ENCODE measurements at regions not wholly inside any gene's neighbourhood (a gene's known extent, or its start where the extent isn't known, plus 50 kb on each side); places are given as distances from the start of the nearest gene placed in this dataset.
A peak's percentile ranks its signal among the peaks of the same experiment; 100 is the strongest.
"Not testable (repeated sequence)": the region's sequence is repeated elsewhere in the genome, so short reads cannot be mapped to it uniquely, and the experiment has no call there.

DNA sequence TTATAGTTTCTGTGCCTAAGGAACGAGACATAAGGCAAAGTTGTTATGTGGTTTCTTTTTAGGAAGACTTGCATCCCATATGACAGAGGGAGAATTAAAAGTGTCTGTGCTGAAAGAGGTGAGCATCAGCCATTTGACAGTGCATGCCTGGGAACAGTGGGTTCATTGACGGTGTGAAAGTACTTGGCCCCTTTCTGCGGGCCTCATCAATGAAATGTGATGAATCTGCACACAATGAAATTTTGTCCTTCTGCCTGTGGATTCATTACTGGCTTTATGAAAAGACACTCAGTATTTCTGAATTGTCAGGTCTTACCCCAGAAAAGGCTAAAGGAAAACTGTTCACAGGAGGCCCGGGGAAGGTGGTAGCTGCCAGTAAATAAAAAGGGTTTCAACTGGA, 295.8 kb downstream of the FOXO1 start:
- Histone ChIP-seq H3K4me1 (no peaks in the 10 kb centered on the region), H3K9ac (no peak overlapping the region), H3K4me3 (no peak overlapping the region), H3F3A (ENCODE audit: low read depth) (no peaks in the 10 kb centered on the region), H3K4me2 (no peak overlapping the region), H3K27me3 (no peaks in the 10 kb centered on the region), H3K36me3 (no peaks in the 10 kb centered on the region), H3K9me3 (ENCODE audit: low read depth) (no peaks in the 10 kb centered on the region), H3K27ac (no peak overlapping the region), H3K79me2 (ENCODE audit: low read depth) (no peaks in the 10 kb centered on the region), H4K20me1 (ENCODE audit: low read depth) (no peaks in the 10 kb centered on the region), H2AFZ (replicated peaks) (no peak overlapping the region)
- no peak overlapping the region for H3K4me3 Mint-ChIP-seq
- H3K27me3 Mint-ChIP-seq (ENCODE audit: insufficient read depth, low read depth): peaks cover 13% of the 10 kb centered on the region
- peaks cover 38% of the 10 kb centered on the region for H3K4me1 Mint-ChIP-seq
- DNase-seq (ENCODE audit: low spot score): no peak
- TF ChIP-seq, protein P1, sequence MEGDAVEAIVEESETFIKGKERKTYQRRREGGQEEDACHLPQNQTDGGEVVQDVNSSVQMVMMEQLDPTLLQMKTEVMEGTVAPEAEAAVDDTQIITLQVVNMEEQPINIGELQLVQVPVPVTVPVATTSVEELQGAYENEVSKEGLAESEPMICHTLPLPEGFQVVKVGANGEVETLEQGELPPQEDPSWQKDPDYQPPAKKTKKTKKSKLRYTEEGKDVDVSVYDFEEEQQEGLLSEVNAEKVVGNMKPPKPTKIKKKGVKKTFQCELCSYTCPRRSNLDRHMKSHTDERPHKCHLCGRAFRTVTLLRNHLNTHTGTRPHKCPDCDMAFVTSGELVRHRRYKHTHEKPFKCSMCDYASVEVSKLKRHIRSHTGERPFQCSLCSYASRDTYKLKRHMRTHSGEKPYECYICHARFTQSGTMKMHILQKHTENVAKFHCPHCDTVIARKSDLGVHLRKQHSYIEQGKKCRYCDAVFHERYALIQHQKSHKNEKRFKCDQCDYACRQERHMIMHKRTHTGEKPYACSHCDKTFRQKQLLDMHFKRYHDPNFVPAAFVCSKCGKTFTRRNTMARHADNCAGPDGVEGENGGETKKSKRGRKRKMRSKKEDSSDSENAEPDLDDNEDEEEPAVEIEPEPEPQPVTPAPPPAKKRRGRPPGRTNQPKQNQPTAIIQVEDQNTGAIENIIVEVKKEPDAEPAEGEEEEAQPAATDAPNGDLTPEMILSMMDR (IDR thresholded peaks at IDR 0.05): no peak
- TF ChIP-seq EZH2 (IDR thresholded peaks at IDR 0.05) (no peak), EZH2phosphoT487 (IDR thresholded peaks at IDR 0.05) (no peak)
- peak overlapping the region; percentile 51 for H3K27ac Mint-ChIP-seq
- H3K36me3 Mint-ChIP-seq: no peaks in the 10 kb centered on the region
- H3K9me3 Mint-ChIP-seq: no peaks in the 10 kb centered on the region

DNA sequence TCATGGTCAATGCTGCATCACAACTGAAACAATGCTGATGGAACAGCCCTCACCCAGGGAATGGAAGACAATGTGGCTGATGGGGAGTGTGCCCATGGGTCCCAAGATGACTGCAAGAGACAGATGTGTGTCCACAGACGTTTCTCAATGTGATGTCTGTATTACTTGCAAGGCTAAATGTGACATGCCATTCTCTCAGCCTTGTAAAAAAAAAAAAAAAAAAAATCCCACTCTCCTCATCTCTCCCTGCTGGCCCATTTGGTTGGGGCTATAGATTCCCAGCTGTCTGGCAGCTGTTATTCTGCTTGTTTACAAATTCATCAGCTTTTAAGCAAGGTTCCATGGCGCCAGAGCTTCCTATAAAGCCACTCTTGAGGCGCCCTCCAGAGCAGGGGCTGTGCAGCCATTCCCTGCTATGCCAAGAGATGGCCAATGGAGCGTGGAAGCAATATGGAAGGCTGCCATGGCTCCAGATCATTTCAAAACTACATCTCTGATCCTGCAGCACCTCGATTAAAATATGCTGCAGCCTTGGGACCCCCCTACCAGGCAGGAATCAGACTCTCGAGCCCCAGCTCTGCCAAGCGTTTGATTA, 294.8 kb downstream of the FOXO1 start:
- no peak overlapping the region for H3K27ac ChIP-seq
- TF ChIP-seq, protein P1 (IDR thresholded peaks at IDR 0.05): no peak
- TF ChIP-seq EZH2phosphoT487 (IDR thresholded peaks at IDR 0.05) (no peak), EZH2 (IDR thresholded peaks at IDR 0.05) (no peak)
- no peak overlapping the region for H3K27ac Mint-ChIP-seq

DNA sequence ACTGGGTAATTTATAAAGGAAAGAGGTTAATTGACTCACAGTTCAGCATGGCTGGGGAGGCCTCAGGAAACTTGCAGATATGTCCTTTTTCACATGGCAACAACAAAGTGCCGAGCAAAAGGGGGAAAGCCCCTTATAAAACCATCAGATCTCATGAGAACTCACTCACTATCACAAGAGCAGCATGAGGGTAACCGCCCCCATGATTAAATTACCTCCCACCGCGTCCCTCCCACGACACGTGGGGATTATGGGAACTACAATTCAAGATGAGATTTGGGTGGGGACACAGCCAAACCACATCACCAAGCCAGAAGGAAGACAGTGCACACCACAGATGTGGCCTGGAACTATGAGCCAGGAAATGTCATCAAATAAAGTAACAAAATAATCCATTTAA, 292.8 kb downstream of the FOXO1 start:
- not testable (repeated sequence) for H3K4me2 ChIP-seq; DNase-seq (ENCODE audit: low spot score); H4K20me1 ChIP-seq (ENCODE audit: low read depth); H3F3A ChIP-seq (ENCODE audit: low read depth); H2AFZ ChIP-seq (replicated peaks); H3K9me3 ChIP-seq (ENCODE audit: low read depth); H3K36me3 ChIP-seq; H3K4me3 ChIP-seq; H3K36me3 Mint-ChIP-seq; H3K9ac ChIP-seq; H3K4me1 ChIP-seq; H3K4me3 Mint-ChIP-seq; H3K79me2 ChIP-seq (ENCODE audit: low read depth); H3K27me3 ChIP-seq; H3K27ac ChIP-seq; H3K9me3 Mint-ChIP-seq
- Mint-ChIP-seq H3K4me1 (peaks cover 37% of the 10 kb centered on the region), H3K27ac (peak overlapping the region; percentile 90), H3K27me3 (ENCODE audit: insufficient read depth, low read depth) (peaks cover 21% of the 10 kb centered on the region)

More for the DNA sequence above, 294.8 kb downstream of the FOXO1 start:
- no peak for DNase-seq (ENCODE audit: low spot score)
- H3K9me3 ChIP-seq (ENCODE audit: low read depth): no peaks in the 10 kb centered on the region
- Mint-ChIP-seq H3K9me3 (no peaks in the 10 kb centered on the region), H3K36me3 (no peaks in the 10 kb centered on the region), H3K4me3 (no peak overlapping the region), H3K27me3 (ENCODE audit: insufficient read depth, low read depth) (peaks cover 16% of the 10 kb centered on the region), H3K4me1 (peaks cover 40% of the 10 kb centered on the region)
- no peaks in the 10 kb centered on the region for H4K20me1 ChIP-seq (ENCODE audit: low read depth)
- no peaks in the 10 kb centered on the region for H3K4me1 ChIP-seq
- no peak overlapping the region for H3K9ac ChIP-seq
- H3K4me3 ChIP-seq: no peak overlapping the region
- no peaks in the 10 kb centered on the region for H3F3A ChIP-seq (ENCODE audit: low read depth)
- H3K79me2 ChIP-seq (ENCODE audit: low read depth): no peaks in the 10 kb centered on the region
- H2AFZ ChIP-seq (replicated peaks): no peak overlapping the region
- H3K36me3 ChIP-seq: no peaks in the 10 kb centered on the region
- no peak overlapping the region for H3K4me2 ChIP-seq
- no peaks in the 10 kb centered on the region for H3K27me3 ChIP-seq

DNA sequence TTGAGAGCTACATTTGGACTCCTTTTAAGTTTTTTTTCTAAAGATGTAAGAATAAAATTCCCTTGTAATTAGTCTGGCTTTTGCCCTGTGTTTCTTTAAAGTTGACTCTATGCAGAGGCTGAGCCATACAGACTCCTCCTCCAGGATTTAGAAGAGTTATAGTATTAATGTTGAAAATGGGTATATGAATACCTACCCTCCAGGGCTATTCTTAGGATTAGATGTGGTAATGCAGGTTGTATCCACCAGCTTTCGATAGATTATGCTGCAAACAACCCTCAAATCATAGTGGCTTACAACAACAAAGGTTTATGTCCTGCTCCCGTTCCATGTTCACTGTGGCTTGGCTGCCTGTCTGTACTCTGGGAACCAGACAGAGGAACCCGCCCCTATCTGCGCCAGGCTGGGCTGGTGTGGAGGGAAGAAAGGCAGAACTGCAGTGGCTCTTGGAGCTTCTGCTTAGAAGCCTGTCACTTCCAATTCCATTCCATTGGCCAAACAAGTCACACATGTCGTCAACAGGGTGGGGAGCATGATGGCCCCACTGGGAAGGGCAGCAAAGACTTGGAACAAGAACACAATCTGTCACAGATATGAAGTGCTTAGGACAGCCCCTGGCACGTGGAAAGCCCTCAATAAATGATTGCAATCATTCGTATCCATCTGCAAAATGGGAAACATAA, 290.8 kb downstream of the FOXO1 start:
- H3K27me3 Mint-ChIP-seq (ENCODE audit: insufficient read depth, low read depth): peaks cover 24% of the 10 kb centered on the region
- DNase-seq (ENCODE audit: low spot score): no peak
- H3K79me2 ChIP-seq (ENCODE audit: low read depth): no peaks in the 10 kb centered on the region
- H3K27ac ChIP-seq: no peak overlapping the region
- H3K27me3 ChIP-seq: no peaks in the 10 kb centered on the region
- no peaks in the 10 kb centered on the region for H3K36me3 ChIP-seq
- TF ChIP-seq, protein P1 (IDR thresholded peaks at IDR 0.05): no peak
- no peak for TF ChIP-seq EZH2 (IDR thresholded peaks at IDR 0.05)
- TF ChIP-seq EZH2phosphoT487 (IDR thresholded peaks at IDR 0.05): no peak
- H3K4me2 ChIP-seq: no peak overlapping the region
- peaks cover 7% of the 10 kb centered on the region for H3K4me1 ChIP-seq
- no peaks in the 10 kb centered on the region for H3K36me3 Mint-ChIP-seq
- no peaks in the 10 kb centered on the region for H3K9me3 ChIP-seq (ENCODE audit: low read depth)
- no peak overlapping the region for H3K27ac Mint-ChIP-seq
- peaks cover 2% of the 10 kb centered on the region for H3K9me3 Mint-ChIP-seq
- no peak overlapping the region for H2AFZ ChIP-seq (replicated peaks)
- no peak overlapping the region for H3K4me3 Mint-ChIP-seq
- no peaks in the 10 kb centered on the region for H3F3A ChIP-seq (ENCODE audit: low read depth)
- H4K20me1 ChIP-seq (ENCODE audit: low read depth): no peaks in the 10 kb centered on the region
- H3K4me3 ChIP-seq: no peak overlapping the region
- H3K4me1 Mint-ChIP-seq: peaks cover 32% of the 10 kb centered on the region
- no peak overlapping the region for H3K9ac ChIP-seq
